SU-DHL-6 (cell line): ENCODE measurements at regions not wholly inside any gene's neighbourhood (a gene's known extent, or its start where the extent isn't known, plus 50 kb on each side); places are given as distances from the start of the nearest gene placed in this dataset.

Experiments used
- EZH2phosphoT487 ChIP-seq: fragments of 200-600 bp; sonication (generic), shearing (Covaris generic); conservative IDR thresholded peaks from 2 replicates; pipeline ENCODE4 v1.6.1; 2018; ENCODE audit warnings: mild to moderate bottlenecking, antibody characterized with exemption, low read length, moderate library complexity, mixed read lengths
- TF ChIP-seq, protein P1 (sequence below): fragments of 200-600 bp; sonication (generic); IDR thresholded peaks from one replicate; pipeline ENCODE4 v1.5.1; 2017; ENCODE audit warnings: antibody characterized with exemption, mild to moderate bottlenecking, low read length, moderate library complexity; ENCODE audit not compliant: insufficient read depth, poor library complexity, severe bottlenecking

DNA sequence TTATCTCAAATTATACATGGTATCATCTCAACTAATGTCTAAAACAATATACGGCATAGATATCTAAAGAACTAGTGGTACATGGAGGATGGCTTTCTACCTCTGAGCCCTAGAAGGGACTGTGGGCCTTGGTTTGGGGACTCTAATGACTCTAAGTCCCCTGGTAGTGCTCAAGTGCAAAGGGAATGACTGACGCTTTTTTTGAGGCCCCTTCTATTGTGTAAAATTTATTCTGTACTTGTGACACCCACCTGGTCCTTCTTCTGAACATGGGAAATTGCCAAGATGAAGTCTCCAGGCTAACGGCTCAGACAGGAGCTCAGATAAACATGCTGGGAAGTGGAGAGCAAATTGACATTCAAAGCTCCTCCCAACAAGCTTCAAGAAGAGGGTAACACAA lies 53.4 kb upstream of the IGLL5 start:
- TF ChIP-seq, protein P1, sequence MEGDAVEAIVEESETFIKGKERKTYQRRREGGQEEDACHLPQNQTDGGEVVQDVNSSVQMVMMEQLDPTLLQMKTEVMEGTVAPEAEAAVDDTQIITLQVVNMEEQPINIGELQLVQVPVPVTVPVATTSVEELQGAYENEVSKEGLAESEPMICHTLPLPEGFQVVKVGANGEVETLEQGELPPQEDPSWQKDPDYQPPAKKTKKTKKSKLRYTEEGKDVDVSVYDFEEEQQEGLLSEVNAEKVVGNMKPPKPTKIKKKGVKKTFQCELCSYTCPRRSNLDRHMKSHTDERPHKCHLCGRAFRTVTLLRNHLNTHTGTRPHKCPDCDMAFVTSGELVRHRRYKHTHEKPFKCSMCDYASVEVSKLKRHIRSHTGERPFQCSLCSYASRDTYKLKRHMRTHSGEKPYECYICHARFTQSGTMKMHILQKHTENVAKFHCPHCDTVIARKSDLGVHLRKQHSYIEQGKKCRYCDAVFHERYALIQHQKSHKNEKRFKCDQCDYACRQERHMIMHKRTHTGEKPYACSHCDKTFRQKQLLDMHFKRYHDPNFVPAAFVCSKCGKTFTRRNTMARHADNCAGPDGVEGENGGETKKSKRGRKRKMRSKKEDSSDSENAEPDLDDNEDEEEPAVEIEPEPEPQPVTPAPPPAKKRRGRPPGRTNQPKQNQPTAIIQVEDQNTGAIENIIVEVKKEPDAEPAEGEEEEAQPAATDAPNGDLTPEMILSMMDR: no peak
- no peak for TF ChIP-seq EZH2phosphoT487
